GDM1 (cell line): ENCODE measurements at regions not wholly inside any gene's neighbourhood (a gene's known extent, or its start where the extent isn't known, plus 50 kb on each side); places are given as distances from the start of the nearest gene placed in this dataset.

Source experiments
- DNase-seq: peaks from one replicate; lab custom pipeline; 2025; lab: John Stamatoyannopoulos, UW

DNA sequence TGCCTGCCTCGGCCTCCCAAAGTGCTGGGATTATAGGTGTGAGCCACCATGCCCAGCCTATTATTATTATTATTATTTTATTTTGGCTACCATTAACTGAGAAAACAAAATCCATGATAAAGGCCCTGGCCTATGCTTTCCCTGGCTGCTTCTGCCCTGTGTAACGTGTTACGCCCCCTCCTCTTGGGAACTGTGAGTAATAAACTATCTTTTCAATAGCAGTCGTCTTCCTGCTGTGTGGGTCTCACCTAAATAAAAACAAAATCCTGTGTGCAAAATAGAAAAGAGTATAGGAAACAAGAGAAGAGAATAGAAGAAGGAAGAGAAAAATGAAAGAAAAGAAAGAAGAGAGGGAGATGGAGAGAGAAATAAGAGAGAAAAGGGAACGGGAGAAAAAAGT lies 237.0 kb downstream of the MIAT start:
- DNase-seq: no peak

DNA sequence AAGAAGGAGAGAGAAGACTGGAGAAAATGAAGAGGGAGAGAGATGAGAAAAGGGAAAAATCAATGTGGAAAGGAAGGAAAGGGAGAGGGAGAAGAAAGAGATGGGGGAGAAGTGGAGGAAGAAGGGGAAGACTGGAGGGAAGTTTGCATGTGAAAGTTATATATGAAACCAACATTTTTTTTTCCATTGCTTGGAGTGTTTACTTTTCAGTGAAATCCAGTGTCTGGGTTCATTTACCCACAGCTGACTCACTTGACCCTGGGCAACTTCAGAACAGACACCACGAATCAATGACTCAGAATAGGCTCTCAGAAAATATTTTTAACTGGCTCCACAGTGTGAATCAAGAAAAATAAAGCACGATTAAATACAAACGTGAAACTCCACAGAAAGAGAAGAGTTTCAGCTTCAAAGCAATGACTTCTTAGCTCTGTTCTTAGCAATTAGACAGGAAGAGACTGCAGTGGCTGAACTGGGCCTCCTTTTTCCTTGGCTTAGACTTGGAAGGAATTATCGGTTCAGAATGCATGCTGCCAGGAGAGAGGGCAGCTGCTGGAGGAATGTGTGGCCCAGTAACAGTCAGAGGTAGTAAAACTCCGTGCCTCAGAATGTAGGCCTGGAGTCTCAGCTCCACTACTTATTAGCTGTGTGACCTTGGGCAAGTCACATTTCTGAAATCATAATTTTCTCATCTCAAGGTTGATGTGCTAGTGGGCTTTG lies 237.5 kb downstream of the MIAT start:
- no peak for DNase-seq

DNA sequence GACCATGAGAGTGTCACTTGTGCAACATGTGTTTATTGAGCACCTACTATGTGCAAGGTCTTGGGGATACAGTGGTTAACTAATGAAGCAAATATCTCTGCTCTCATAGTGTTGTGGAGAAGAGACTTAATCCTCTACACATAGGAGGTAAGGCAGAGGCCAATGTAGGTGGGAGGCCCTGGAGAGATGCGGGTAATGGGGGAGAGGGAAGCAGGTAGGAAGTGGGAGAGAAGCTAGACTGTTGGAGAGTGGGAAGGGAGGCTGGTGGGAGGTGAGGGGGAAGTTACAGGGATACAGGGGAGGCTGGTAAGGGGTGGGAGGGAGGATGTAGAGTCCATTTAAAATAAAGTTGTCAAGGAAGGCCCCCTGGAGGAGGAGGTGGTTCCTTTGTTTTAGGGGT lies 240.0 kb downstream of the MIAT start:
- DNase-seq: no peak

DNA sequence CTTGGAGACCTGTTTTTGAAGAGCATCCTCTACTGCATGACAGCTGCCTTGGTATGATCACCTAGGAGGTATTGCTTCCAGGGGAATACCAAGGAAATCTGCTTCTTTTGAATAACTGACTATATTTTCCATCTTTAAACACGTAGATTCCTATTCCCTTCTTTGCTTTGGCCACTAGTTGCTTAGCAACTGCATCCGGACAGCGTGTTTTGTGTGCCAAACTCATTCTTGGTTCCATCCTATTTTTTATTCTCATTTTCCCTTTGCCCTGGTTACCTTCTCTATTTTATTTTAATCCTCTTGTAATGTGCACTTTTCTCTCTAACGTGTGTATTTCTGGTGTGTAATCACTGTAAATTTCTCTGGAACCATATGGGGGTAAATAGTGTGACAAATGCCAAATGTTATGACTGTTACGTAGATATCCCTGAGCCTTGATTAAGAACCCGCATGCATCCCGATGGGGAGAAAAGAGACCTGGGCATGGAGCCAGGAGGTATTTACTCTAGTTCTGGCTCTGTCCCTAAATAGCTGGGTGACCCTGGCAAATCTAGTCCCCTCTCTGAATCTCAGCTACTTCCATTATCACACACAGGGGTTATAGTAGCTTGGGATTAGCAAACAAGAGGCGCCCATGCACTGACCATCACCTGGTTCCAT lies 241.7 kb downstream of the MIAT start:
- no peak for DNase-seq

DNA sequence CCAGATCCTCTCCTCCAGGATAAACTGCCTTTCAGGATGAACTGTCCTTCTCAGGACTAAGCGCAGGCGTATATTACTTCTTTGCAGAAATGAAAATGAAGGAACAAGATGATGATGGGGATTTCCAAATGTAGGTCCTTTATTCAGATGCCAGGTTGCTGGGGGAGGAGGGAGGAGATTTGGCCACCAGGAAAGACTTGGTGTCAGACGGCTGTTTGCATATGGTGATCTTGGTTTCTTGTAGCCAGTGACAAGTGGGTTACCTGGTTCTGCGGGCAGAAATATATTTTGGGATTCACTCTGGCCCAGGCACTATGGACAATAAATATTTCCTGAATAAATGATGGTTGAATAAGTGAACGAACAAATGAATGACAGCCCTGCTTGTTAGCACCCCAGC lies 243.4 kb downstream of the MIAT start:
- DNase-seq: no peak

DNA sequence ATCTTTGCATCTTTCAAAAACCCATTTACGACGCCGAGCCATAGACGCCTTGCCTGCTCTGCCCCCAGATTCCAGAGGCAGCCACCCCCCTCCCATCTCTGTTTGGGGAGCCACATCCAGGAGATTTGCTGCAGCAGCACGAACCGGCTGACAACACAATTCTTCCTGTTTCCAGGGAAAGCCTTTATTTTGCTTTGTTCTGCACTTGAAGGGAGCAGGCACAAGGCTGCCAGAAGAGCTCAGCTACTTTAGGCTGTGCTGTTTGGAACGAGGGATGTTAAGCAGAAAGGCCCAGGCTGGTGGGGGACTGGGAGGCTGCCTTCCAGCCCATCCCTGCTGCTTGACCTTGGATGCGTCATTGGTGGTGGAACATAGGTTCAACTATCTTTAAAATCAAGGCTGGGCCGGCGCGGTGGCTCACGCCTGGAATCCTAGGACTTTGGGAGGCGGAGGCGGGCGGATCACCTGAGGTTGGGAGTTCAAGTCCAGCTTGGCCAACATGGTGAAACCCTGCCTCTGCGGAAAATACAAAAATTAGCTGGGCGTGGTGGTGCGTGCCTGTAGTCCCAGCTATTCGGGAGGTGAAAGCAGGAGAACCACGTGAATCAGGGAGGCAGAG lies 243.9 kb downstream of the MIAT start:
- DNase-seq: no peak

DNA sequence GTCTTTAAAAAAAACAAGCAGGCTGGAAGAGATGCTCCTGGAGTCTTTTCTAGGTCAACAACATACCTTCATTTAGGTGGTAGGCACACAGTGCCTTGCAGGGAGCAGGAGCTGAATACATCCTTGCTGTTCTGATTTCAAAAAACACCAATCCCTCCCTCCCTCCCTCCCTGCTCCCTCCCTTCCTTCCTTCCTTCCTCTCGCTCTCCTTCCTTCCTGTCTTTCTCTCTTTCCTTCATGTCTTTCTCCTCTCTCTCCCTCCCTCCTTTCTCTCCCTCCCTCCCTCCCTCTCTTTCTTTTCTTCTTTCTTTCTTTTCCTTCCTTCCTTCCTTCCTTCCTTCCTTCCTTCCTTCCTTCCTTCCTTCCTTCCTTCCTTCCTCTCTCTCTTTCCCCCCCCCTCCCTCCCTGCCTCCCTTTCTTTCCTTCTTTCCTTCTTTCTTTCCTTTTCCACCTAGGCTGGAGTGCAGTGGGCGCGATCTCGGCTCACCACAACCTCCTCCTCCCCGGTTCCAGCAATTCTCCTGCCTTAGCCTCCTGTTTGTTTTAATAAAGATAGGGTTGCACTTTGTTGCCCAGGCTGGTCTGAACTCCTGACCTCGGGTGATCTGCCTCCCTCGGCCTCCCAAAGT lies 245.1 kb downstream of the MIAT start:
- DNase-seq: no peak

DNA sequence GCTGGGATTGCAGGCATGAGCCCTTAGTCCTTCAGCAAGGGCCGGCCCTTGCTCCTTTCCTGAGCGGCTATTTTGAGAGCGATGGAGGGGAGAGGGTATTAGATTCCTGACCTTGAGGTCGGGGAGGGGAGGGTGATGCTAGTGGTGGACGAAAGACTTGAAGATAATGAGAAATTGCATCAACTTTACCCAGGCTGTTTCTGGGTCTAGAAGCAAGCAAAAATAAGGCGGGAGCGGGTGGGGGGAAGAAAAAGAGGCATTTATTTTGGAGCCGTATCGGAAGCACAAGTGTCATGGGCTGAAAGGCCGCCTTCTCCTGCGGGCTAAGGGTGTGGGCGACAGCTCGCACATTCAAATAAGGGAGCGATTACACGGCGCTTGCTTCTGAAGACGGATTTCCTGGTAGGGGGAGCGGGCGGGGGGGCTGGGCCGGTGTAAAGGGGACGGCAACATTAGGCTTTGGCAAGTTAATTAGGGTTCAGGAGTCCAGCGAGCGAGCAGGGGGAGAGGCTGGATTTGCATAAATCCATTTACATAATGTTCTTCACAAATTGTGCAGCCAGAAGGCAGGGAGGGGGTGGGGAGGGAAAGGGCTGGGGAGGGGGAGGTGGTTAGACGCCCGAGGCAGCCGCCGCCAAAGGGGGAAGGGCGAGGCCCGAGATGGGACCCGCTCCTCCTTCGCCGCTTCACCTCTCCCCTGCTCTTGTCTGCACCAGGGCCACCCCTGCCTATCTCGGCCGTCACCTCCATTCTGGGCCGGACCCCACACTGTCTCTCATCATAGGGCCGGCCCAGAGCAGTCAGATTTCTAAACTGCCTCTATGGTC lies 245.9 kb downstream of the MIAT start:
- no peak for DNase-seq

DNA sequence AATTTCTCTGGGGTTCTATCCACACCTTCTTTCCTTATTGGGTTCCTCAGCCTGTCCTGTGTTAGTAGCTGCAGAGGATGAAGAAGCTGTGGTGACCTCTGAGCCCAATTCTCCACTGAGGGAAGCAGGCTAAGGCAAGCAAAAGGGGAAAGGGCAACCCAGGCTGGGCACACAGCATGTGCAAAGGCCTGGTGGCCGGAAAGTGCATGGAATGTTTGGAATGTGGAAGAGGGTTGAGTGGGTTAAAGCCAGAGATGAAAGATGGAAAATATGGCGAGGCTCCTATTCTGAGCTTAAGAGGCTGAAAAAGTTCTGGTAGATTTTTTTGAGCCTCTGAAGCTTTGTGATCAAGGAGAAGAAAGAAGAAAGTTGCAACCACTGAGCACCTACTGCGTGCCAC lies 247.1 kb downstream of the MIAT start:
- DNase-seq: no peak

DNA sequence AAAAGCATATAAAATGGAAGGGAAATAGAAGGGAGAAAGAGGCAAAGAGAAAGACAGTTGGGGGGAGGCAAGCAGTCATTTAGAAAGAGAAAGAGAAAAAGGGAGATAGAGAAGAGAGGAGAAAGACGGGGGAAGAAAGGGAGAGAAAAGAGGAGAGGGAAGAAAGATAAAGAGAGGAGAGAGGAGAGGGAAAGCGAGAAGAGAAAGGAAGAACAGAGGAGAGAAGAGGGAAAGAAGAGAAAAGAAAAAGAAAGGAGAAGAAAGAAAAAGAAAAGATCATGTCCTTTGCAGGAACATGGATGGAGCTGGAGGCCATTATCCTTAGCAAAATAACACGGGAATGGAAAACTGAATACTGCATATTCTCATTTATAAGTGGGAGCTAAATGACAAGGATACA lies 247.7 kb downstream of the MIAT start:
- DNase-seq: no peak

DNA sequence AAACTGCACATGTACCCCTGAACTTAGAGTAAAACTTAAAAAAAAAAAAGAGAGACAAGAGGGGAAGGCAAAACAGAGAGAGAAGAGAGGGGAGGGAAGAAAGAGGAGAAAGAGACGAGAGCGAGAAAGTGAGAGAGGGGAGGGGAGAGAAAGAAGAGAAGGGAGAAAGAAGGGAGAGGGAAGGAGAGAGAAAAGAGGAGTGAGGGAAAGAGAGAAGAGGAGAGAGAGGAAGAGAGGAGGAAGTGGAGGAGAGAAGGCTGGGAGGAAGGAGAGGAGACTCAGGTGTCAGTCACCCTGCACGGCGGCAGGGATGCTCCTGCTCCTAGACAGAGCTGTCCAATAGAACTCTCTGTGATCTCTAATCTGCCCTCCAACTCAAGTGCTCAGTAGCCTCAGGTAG lies 248.3 kb downstream of the MIAT start:
- no peak for DNase-seq

DNA sequence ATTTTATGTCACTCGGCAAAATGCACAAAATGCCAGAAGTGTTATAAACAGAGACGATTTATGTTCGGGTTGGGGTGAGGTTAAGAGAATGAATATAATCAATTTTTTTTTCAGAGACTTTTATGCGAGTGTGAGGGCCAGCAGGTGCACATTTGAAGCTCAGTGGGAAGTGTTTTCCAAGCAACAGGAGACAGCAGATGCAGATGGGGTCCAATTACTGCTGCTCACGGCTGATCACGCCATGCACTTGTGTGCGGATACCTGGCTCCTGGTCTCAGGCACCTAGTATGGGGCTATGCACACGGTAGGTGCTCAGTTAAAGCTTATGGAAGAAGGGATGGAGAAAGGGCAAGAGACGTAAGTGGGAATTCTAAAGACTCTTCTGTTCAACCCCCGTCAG lies 249.1 kb downstream of the MIAT start:
- no peak for DNase-seq

DNA sequence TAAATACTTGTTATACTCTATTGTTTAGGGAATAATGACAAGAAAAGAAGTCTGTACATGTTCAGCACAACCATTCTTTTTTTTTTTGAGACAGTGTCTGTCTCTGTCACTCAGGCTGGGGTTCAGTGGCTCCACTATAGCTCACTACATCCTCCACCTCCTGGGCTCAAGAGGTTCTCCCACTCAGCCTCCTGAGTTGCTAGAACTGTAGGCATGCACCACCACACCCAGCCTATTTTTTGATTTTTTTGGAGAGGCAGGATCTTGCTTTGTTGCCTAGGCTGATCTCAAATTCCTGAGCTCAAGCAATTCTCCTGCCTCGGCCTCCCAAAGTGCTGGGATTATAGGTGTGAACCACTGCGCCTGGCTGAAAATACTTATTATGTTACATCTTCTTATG lies 250.0 kb downstream of the MIAT start:
- DNase-seq: no peak

DNA sequence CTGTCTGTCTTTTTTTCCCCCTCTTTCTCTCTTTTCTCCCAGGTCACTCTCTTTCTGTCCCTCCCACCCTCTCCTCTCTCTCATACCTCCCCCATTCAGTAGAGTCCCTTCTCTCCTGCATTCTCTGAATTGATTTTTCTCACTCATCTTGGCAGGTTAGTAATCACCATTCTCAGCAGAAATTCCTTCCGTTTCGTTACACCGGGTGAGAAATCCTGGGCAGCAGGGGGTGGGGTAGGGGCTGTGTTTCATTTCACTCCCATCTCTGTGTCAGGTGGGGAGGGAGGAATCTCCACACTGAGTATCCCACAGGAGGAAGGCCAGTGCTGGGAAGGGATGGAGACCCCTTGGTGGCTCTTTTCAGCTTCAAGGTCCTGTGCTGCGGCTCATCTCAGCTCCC lies 253.5 kb downstream of the MIAT start:
- DNase-seq: no peak

DNA sequence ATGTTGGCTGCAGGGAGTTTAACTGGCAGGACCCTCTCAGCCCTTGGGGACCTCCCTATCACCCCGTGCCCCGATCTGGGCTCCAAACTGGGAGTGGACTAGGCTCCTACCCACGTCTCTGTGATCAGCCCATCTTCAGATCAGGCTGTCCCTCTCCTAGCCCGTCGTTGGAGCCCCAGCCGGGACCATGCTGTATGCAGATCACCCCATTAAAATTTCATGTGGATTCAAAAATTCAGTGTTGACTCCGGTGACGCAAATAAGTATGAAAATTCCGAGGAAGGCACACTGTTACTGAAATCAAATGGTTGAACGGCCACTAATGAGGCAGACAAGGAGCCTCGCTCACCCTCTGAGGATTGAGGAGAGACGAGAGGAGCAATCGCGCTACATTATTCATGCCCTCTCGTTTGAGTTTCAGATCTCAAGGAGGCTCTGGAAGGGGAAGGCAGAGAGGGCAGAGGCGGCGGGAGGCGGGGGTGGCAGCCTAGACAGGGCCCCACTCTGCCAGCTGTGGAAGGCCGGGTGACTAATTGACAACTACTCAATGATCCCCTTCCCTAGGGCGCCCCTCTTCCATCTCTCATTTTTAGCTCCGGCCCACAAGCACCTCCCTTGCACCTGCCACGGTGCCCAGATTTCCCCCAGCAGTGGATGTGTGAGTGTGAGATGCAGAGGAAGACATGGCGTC lies 255.4 kb downstream of the MIAT start:
- no peak for DNase-seq

DNA sequence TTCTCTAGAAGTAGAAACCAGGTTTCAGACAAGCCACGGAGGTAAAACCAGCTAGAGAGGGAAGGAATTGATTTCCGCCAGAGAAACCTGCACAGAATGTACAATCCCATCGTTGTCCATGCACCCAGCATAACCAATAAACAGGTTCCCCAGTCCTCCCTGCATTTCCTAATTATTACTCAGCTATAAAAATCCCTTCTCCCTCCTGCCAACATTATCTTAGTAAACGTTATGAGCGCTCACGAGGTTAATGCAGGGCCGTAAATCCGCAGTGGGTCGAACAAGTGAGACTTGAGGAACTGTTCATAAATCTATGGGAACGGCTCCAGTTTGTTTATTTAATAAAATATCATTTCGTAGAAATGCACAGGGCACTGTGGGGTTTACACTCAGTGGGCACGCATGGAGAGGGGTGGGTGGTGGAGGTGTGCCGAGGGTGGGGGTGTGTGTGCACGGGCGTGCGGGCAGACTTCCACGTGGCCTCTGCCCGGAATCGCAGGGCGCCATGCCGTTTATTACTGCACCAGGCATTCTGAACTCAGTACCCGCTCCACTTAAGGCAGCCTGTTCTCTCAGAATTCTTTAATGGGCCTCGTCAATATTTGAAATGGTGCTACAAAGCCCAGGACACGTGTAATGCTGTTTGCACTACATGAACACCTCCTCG lies 257.3 kb downstream of the MIAT start:
- DNase-seq: no peak

DNA sequence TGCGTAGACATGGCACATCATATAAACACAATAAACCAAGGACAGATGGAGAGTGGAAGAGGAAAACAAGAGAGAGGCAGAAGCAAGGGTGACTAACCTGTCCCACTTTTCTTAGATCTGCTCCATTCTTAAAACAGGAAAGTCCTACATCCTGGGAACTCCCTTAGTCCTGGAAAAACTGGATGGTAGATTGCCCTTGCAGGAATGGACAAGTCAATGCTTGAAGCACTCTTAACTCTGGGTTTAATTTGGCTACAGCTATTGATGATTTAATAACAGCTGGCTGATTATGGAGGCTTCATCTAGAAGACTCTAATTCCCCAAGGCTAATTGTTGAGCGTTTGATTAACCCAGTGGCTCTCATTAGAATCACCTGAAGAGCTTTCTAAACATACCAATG lies 258.8 kb downstream of the MIAT start:
- no peak for DNase-seq

DNA sequence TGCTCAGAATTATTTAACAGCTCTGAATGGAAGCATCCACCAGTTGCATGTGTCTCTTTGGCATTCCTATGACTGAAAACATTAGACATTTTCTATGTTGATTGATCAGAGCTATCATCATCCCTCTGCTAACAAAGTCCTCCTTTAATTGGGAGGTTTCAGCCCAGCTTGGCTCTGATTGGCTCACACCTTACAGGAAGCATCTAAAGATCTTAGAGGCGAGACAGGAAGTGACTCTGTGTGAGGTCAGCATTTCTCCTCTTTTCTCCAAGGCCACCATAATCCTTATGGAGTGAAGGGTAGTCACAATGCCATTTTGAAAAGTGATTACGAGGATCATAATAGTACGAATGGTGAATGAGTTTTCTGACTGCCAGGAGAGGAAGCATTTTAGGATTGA lies 260.8 kb downstream of the MIAT start:
- DNase-seq: no peak

DNA sequence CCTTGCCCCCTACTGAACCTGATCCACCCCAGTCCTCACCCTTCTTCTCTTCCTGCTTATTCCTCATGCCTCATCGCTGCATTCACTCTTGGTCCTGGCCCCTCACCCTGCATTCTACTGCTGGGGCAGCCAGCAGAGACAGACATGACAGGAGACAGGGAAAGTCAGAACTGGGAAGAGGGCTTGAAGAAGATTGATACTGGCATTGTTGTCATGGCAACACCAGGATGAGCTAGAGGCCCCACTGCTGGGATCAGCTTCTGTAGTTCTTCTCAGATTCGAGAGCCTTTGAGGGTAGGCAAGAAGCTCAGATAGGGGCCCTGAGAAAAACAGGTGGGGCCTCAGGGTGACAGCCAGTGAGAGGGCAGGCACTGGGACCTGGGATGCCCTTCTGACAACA lies 264.3 kb downstream of the MIAT start:
- no peak for DNase-seq

DNA sequence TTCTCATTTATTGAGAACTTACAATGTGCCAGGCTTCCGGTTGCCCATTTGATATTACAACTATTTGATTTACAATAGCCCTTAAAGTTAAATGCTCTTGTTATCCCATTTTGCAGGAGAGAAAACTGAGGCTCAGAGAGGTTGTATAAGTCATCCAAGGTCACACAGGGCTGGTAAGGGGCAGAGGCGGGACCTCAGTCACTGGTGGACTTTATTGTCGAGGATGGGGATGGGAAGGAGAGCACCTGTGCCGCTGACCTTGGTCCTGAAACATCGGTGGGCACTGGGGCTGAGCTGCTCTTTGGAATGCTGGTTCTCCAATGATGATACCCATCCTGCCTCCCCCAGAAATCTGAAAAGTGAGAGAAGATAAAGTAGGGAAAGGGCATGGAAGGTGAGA lies 265.4 kb downstream of the MIAT start:
- DNase-seq: no peak

DNA sequence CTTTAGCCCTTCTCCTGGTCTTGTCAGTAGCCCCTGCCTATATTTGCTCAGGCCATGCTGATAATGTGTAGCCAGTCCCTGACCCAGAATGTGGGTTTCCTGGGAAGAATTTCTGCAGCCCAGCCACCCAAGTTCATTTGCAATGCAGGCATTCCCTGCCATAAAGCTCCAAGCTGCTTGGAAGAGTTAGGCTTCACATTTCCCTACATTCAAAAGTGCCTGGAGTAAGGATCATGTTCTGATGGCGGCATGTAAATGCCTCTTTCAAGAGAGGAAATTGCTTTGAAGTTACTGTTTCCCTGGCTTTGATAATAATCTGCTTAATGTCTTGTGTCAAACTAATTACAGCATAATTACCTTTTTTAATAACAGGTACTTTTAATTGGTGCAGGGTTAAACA lies 266.1 kb downstream of the MIAT start:
- DNase-seq: no peak
